ENCODE measurements at regions not wholly inside any gene's neighbourhood (a gene's known extent, or its start where the extent isn't known, plus 50 kb on each side); places are given as distances from the start of the nearest gene placed in this dataset.
"Not testable (repeated sequence)": the region's sequence is repeated elsewhere in the genome, so short reads cannot be mapped to it uniquely, and the experiment has no call there.

DNA sequence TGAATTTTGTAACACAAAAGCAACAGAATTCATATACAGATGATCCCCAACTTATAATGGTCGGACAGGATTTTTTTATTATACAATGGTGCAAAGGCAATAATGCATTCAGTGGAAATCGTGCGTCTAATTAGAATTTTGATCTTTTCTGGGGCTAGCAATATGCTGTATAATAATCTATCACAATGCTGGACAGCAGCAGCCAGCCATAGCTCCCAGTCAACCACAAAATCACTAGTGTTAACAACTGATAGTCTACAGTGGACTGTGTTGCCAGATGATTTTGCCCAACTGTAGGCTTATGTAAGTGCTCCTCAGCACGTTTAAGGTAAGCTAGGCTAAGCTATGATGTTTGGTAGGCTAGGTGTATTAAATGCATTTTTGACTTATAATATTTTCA, 399.0 kb upstream of the SLC39A10 start:
- Histone ChIP-seq H3K36me3 (ENCODE audit: insufficient read depth, low read length) (no peaks in the 10 kb centered on the region), H3K27ac (ENCODE audit: low read depth, low read length) (no peak overlapping the region), H3K4me1 (ENCODE audit: insufficient read depth, low read length) (no peaks in the 10 kb centered on the region), H3K27me3 (ENCODE audit: control insufficient read depth in 1 of 2, insufficient read depth in 2 of 2, low read length in 2 of 2) (no peaks in the 10 kb centered on the region), H3K9ac (ENCODE audit: low read length) (no peak overlapping the region), H3K4me3 (ENCODE audit: low read depth in 1 of 2, low read length in 2 of 2) (no peak overlapping the region), H3K9me3 (ENCODE audit: low read length) (no peaks in the 10 kb centered on the region)

- H3K36me3 ChIP-seq (ENCODE audit: insufficient read depth, low read length): no peaks in the 10 kb centered on the region
- H3K27ac ChIP-seq (ENCODE audit: low read depth, low read length): no peak overlapping the region
- H3K4me1 ChIP-seq (ENCODE audit: insufficient read depth, low read length): no peaks in the 10 kb centered on the region
- H3K9ac ChIP-seq (ENCODE audit: low read length): no peak overlapping the region
- no peaks in the 10 kb centered on the region for H3K27me3 ChIP-seq (ENCODE audit: control insufficient read depth in 1 of 2, insufficient read depth in 2 of 2, low read length in 2 of 2)
- no peak overlapping the region for H3K4me3 ChIP-seq (ENCODE audit: low read depth in 1 of 2, low read length in 2 of 2)
- H3K9me3 ChIP-seq (ENCODE audit: low read length): no peaks in the 10 kb centered on the region
Observed at GRCh38 chr2:195252018-195252417, 405.0 kb upstream of the SLC39A10 start.

DNA sequence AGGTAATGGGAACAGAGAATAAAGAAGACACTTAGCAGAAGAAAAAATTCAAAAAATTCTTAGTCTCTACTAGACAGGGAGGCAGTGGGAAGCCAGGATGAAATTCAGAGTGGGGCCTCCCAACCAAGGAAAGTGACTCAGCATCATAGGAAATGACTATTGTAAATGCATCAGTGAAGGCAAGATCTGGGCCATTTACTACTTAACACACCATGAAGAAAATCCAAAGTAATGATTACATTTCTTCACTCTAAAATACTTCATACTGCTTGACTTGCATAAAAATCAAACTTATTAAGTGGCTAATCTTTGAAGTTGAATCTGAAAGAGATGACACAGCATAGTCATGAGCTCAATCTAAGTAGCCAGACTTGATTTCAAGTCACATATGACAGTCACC, 405.8 kb upstream of the SLC39A10 start:
- Histone ChIP-seq H3K4me3 (ENCODE audit: low read depth in 1 of 2, low read length in 2 of 2) (no peak overlapping the region), H3K36me3 (ENCODE audit: insufficient read depth, low read length) (no peaks in the 10 kb centered on the region), H3K4me1 (ENCODE audit: insufficient read depth, low read length) (no peaks in the 10 kb centered on the region), H3K9me3 (ENCODE audit: low read length) (no peaks in the 10 kb centered on the region), H3K27me3 (ENCODE audit: control insufficient read depth in 1 of 2, insufficient read depth in 2 of 2, low read length in 2 of 2) (no peaks in the 10 kb centered on the region), H3K27ac (ENCODE audit: low read depth, low read length) (no peak overlapping the region), H3K9ac (ENCODE audit: low read length) (no peak overlapping the region)

GRCh38 chr2:195238826-195239225, 418.2 kb upstream of the SLC39A10 start:
- H3K27me3 ChIP-seq (ENCODE audit: control insufficient read depth in 1 of 2, insufficient read depth in 2 of 2, low read length in 2 of 2): no peaks in the 10 kb centered on the region
- H3K36me3 ChIP-seq (ENCODE audit: insufficient read depth, low read length): no peaks in the 10 kb centered on the region
- H3K9me3 ChIP-seq (ENCODE audit: low read length): peaks cover 3% of the 10 kb centered on the region
- no peak overlapping the region for H3K4me3 ChIP-seq (ENCODE audit: low read depth in 1 of 2, low read length in 2 of 2)
- no peak overlapping the region for H3K9ac ChIP-seq (ENCODE audit: low read length)
- no peak overlapping the region for H3K27ac ChIP-seq (ENCODE audit: low read depth, low read length)
- peaks cover 4% of the 10 kb centered on the region for H3K4me1 ChIP-seq (ENCODE audit: insufficient read depth, low read length)

DNA sequence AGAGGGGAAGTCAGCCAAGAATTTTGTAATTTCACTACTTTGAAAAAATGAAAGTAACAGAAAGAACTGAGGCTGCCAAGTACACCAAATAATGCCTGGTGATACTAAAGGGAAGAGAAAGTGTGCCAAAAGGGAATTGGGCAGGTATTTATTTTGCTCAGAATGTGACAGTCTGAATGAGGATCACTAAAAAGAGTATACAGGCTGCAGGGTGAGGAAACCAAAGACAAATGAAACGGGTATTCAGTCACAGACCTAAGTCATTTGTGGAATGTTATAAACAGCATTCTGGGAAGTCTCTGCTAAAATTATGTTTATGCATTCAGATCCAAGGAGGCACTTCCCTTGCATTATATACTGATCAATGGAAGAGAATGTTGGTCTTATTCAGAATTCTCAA, 418.6 kb upstream of the SLC39A10 start:
- peaks cover 3% of the 10 kb centered on the region for H3K9me3 ChIP-seq (ENCODE audit: low read length)

GRCh38 chr2:195228547-195228946, 428.5 kb upstream of the SLC39A10 start:
- not testable (repeated sequence) for H3K9me3 ChIP-seq (ENCODE audit: low read length); H3K36me3 ChIP-seq (ENCODE audit: insufficient read depth, low read length); H3K4me3 ChIP-seq (ENCODE audit: low read depth in 1 of 2, low read length in 2 of 2); H3K27me3 ChIP-seq (ENCODE audit: control insufficient read depth in 1 of 2, insufficient read depth in 2 of 2, low read length in 2 of 2); H3K4me1 ChIP-seq (ENCODE audit: insufficient read depth, low read length); H3K27ac ChIP-seq (ENCODE audit: low read depth, low read length); H3K9ac ChIP-seq (ENCODE audit: low read length)

More for the DNA sequence above, 418.6 kb upstream of the SLC39A10 start:
- Histone ChIP-seq H3K9ac (ENCODE audit: low read length) (no peak overlapping the region), H3K27me3 (ENCODE audit: control insufficient read depth in 1 of 2, insufficient read depth in 2 of 2, low read length in 2 of 2) (no peaks in the 10 kb centered on the region), H3K36me3 (ENCODE audit: insufficient read depth, low read length) (no peaks in the 10 kb centered on the region), H3K4me3 (ENCODE audit: low read depth in 1 of 2, low read length in 2 of 2) (no peak overlapping the region), H3K4me1 (ENCODE audit: insufficient read depth, low read length) (peaks cover 4% of the 10 kb centered on the region), H3K27ac (ENCODE audit: low read depth, low read length) (no peak overlapping the region)

- no peaks in the 10 kb centered on the region for H3K9me3 ChIP-seq (ENCODE audit: low read length)
- no peaks in the 10 kb centered on the region for H3K27me3 ChIP-seq (ENCODE audit: control insufficient read depth in 1 of 2, insufficient read depth in 2 of 2, low read length in 2 of 2)
- no peak overlapping the region for H3K4me3 ChIP-seq (ENCODE audit: low read depth in 1 of 2, low read length in 2 of 2)
- H3K36me3 ChIP-seq (ENCODE audit: insufficient read depth, low read length): no peaks in the 10 kb centered on the region
- no peaks in the 10 kb centered on the region for H3K4me1 ChIP-seq (ENCODE audit: insufficient read depth, low read length)
- H3K9ac ChIP-seq (ENCODE audit: low read length): no peak overlapping the region
- H3K27ac ChIP-seq (ENCODE audit: low read depth, low read length): no peak overlapping the region
Observed at GRCh38 chr2:195214072-195214471, 443.0 kb upstream of the SLC39A10 start.

GRCh38 chr2:195212586-195212985, 444.4 kb upstream of the SLC39A10 start:
- Histone ChIP-seq H3K4me1 (ENCODE audit: insufficient read depth, low read length) (no peaks in the 10 kb centered on the region), H3K9me3 (ENCODE audit: low read length) (no peaks in the 10 kb centered on the region), H3K9ac (ENCODE audit: low read length) (no peak overlapping the region), H3K4me3 (ENCODE audit: low read depth in 1 of 2, low read length in 2 of 2) (no peak overlapping the region), H3K27me3 (ENCODE audit: control insufficient read depth in 1 of 2, insufficient read depth in 2 of 2, low read length in 2 of 2) (no peaks in the 10 kb centered on the region), H3K27ac (ENCODE audit: low read depth, low read length) (no peak overlapping the region), H3K36me3 (ENCODE audit: insufficient read depth, low read length) (no peaks in the 10 kb centered on the region)

DNA sequence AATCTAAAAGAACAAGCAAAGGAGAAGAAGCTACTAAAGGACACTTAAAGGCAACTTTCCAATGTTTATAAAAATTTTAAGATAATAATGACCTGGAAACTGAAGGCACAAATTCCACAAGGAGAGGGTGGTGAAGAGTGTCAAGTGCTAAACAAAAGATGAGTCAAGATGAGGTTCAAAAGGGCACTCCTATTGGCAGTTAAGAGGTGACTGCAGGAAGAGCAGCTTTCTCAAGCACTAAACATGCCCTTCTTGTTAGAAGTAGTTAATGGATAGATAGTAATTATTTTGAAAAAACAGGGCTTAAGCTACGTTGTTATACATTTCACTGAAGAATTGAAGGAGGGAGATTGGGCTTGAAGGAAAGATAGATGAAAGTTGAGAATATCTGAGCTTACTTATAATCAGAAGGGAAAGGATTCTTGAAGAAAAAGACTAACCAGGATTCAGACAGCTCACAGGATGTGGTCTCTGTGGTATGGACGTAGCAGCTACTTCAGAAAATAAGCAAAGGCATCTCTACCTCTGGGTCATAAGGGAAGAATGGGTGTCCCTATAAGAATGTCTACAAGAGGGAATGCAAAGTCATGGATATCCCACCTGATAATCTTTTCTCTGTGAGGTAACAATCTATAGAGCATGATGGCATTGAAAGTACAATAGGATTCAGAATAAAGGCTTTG, 454.7 kb upstream of the SLC39A10 start:
- Histone ChIP-seq H3K9me3 (ENCODE audit: low read length) (no peaks in the 10 kb centered on the region), H3K27me3 (ENCODE audit: control insufficient read depth in 1 of 2, insufficient read depth in 2 of 2, low read length in 2 of 2) (no peaks in the 10 kb centered on the region), H3K36me3 (ENCODE audit: insufficient read depth, low read length) (no peaks in the 10 kb centered on the region), H3K4me3 (ENCODE audit: low read depth in 1 of 2, low read length in 2 of 2) (no peak overlapping the region), H3K4me1 (ENCODE audit: insufficient read depth, low read length) (no peaks in the 10 kb centered on the region), H3K27ac (ENCODE audit: low read depth, low read length) (no peak overlapping the region), H3K9ac (ENCODE audit: low read length) (no peak overlapping the region)

- Histone ChIP-seq H3K9me3 (ENCODE audit: low read length) (no peaks in the 10 kb centered on the region), H3K4me3 (ENCODE audit: low read depth in 1 of 2, low read length in 2 of 2) (no peak overlapping the region), H3K27ac (ENCODE audit: low read depth, low read length) (no peak overlapping the region), H3K36me3 (ENCODE audit: insufficient read depth, low read length) (no peaks in the 10 kb centered on the region), H3K4me1 (ENCODE audit: insufficient read depth, low read length) (no peaks in the 10 kb centered on the region), H3K9ac (ENCODE audit: low read length) (no peak overlapping the region), H3K27me3 (ENCODE audit: control insufficient read depth in 1 of 2, insufficient read depth in 2 of 2, low read length in 2 of 2) (no peaks in the 10 kb centered on the region)
Observed at GRCh38 chr2:195199864-195200263, 457.2 kb upstream of the SLC39A10 start.

DNA sequence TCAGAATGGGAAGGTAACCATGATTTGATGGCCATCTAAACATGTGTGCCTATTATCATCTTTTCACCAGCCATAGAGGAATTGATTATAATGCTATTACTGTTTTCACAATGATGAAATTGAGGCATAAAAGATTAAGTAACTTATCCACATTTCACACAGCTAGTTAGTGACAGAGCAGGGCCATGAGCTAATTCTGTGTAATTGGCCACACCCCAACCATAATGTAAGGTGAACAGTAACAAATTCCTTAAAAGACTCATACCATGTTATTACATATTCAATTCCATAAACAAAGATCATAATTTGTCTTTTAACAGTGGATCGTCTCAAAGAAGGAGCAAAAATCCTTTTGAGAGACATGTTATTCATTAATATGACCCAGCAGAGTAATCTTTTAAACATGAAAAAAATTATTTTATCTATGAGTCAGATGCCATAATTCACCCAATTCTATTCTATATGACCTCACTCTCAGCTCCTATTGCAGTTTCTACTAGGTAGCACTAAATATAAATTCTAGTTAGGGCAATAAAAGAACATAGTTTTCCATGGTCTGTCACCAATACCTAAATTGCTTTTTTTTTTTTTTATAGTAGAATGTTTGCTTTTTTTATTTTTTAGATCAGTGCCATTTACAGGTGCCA, 475.8 kb upstream of the SLC39A10 start:
- Histone ChIP-seq H3K4me1 (ENCODE audit: insufficient read depth, low read length) (no peaks in the 10 kb centered on the region), H3K36me3 (ENCODE audit: insufficient read depth, low read length) (no peaks in the 10 kb centered on the region), H3K9ac (ENCODE audit: low read length) (no peak overlapping the region), H3K9me3 (ENCODE audit: low read length) (no peaks in the 10 kb centered on the region), H3K27ac (ENCODE audit: low read depth, low read length) (no peak overlapping the region), H3K27me3 (ENCODE audit: control insufficient read depth in 1 of 2, insufficient read depth in 2 of 2, low read length in 2 of 2) (no peaks in the 10 kb centered on the region), H3K4me3 (ENCODE audit: low read depth in 1 of 2, low read length in 2 of 2) (no peak overlapping the region)

DNA sequence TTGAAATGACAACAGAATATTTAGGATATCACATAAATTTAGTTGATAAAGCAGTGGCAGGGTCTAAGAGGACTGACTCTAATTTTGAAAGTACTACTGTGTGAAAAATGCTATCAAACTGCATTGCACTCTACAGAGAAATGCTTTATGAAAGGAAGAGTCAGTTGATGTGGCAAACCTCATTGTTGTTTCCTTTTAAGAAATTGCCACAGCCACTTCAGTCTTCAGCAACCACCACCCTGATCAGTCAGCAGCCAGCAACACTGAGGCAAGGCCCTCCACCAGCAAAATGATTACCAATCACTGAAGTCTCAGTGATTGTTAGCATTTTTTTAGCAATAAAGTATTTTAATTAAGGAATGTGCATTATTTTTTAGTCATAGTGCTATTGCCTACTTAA, 488.7 kb upstream of the SLC39A10 start:
- Histone ChIP-seq H3K4me1 (ENCODE audit: insufficient read depth, low read length) (no peaks in the 10 kb centered on the region), H3K4me3 (ENCODE audit: low read depth in 1 of 2, low read length in 2 of 2) (no peak overlapping the region), H3K27ac (ENCODE audit: low read depth, low read length) (no peak overlapping the region), H3K9me3 (ENCODE audit: low read length) (no peaks in the 10 kb centered on the region), H3K27me3 (ENCODE audit: control insufficient read depth in 1 of 2, insufficient read depth in 2 of 2, low read length in 2 of 2) (no peaks in the 10 kb centered on the region), H3K36me3 (ENCODE audit: insufficient read depth, low read length) (no peaks in the 10 kb centered on the region), H3K9ac (ENCODE audit: low read length) (no peak overlapping the region)

Data from muscle layer of colon (tissue), 2 donors.